ENCODE measurements at regions not wholly inside any gene's neighbourhood (a gene's known extent, or its start where the extent isn't known, plus 50 kb on each side); places are given as distances from the start of the nearest gene placed in this dataset.
"Not testable (repeated sequence)": the region's sequence is repeated elsewhere in the genome, so short reads cannot be mapped to it uniquely, and the experiment has no call there.

- DNase-seq, result no peak
Observed at GRCh38 chr7:8809320-8809719, 375.9 kb downstream of the NXPH1 start.

DNA sequence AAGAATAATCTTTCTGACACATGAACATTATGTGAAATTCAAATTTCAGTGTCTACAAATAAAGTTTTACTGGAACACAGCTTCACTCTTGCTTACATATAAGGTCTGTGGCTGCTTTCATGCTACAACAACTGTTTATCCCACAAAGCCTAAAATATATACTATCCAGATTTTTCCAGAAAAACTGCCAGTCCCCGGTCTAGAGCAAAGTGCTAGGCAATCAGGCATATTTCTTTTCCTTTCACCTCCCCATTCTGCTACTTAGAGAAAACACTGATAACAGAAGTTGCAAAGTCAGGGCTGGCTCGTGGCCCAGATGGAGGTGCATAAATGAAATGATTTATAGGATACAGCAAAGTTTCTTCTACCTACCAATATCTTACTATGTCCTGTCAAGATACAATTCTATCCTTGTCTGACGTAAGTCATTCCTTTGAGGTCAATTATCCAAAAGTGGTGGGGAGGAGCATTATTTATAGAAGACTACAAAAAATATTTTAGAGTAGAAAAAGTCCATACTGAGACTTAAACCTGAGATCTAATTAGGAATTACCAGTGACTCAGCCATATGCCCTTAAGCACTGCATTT is 384.1 kb downstream of the NXPH1 start:
- DNase-seq, result no peak

GRCh38 chr7:8818406-8818805 is 385.0 kb downstream of the NXPH1 start:
- no peak for DNase-seq

- DNase-seq, result no peak
Observed at GRCh38 chr7:8822595-8822994, 389.2 kb downstream of the NXPH1 start.

DNA sequence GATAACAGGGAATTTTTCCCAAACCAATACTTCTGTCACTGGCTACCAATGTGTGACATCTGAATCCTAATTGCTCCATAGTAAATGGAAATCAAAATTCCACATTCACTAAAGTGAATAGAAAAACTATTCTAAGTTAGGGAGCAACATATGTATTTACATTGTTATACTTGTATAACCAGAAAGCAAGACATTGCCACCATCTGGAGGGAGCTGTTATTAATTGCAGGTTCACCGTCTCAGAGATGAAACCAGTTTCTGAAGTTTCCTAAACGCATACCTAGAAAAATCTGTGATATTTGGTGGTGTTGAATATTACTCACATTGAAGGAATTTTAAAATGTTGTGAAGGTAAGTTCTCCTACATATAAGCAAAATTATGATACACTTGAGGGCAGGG is 390.1 kb downstream of the NXPH1 start:
- DNase-seq, result no peak

GRCh38 chr7:8827329-8827728 is 393.9 kb downstream of the NXPH1 start:
- no peak for DNase-seq

DNA sequence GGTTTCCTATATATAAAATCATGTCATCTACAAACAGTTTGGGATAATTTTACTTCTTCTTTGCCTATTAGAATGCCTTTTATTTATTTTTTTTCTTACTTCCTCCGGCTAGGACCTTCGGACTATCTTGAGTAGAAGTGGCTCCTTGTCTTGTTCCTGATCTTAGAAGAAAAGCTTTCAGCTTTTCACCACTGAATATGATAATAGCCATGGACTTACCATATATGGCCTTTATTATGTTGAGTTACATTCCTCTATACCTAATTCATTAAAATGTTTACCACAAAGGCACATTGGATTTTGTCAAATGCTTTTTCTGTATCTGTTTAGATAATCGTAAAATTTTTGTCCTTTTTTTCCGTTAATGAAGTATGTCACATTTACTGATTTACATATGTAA is 395.7 kb downstream of the NXPH1 start:
- no peak for DNase-seq

GRCh38 chr7:8831376-8831775 is 398.0 kb downstream of the NXPH1 start:
- no peak for DNase-seq

- DNase-seq, result no peak
Observed at GRCh38 chr7:8833355-8833754, 399.9 kb downstream of the NXPH1 start.

DNA sequence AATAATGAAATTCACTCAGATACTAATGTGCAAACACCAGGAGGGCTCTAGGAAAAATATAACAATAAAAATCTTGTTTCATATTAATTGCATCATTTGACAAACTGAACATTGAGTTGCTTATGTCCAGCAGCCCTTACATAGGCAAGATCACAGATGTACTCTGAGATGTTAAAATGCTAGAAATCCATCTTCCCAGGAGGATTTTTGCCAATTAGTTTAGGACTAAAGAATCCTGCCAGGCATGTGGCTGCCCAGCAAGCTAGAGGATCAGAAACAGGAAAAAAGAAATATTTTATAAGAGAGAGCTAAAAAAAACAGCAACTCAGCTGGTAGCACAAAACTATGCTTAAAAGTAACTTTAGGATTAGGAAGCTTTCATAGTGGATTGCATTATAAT is 407.8 kb downstream of the NXPH1 start:
- DNase-seq, result no peak

- no peak for DNase-seq
Observed at GRCh38 chr7:8871716-8872115, 438.3 kb downstream of the NXPH1 start.

- no peak for DNase-seq
Observed at GRCh38 chr7:8881916-8882315, 448.5 kb downstream of the NXPH1 start.

GRCh38 chr7:8885480-8886000 is 452.1 kb downstream of the NXPH1 start:
- no peak for DNase-seq

DNA sequence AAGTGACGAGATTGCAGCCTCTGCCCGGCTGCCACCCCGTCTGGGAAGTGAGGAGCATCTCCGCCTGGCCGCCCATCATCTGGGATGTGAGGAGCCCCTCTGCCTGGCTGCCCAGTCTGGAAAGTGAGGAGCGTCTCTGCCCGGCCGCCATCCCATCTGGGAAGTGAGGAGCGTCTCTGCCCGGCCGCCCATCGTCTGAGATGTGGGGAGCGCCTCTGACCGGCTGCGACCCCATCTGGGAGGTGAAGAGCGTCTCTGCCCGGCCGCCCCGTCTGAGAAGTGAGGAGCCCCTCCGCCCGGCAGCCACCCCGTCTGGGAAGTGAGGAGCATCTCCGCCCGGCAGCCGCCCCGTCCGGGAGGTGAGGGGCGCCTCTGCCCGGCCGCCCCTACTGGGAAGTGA is 456.9 kb downstream of the NXPH1 start:
- DNase-seq, result not testable (repeated sequence)

GRCh38 chr7:8893775-8894174 is 460.4 kb downstream of the NXPH1 start:
- no peak for DNase-seq

DNA sequence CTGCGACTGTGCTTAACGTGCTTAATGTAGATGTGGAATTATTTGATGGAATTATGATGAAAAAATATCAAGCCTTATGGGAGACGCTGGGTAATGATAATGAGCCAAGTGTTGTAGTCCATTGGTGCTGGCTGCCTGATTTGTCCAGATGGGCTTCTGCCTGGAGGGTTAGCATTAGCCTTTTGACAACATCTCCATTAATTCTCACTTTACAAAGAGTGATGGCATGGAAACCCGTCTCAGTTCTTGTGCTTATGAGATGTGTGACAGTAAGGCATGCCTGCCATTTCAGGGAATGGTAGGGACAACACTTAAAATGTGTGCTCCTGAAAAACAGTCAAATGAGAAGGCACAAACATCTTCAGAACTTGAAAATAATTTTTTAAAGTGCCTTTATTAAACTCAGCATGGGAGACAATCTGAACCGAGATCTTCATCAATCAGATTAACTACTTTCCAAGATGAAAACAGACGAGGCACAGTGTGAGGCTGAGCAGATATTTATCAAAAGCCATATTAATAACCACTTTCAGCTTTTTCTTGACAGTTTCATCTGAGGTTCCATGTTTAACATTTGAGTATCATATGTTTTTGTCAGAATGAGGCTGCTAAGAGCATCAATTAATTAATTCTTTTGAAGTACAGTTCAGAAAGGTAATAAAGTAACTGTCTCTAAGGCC is 473.1 kb downstream of the NXPH1 start:
- no peak for DNase-seq

DNA sequence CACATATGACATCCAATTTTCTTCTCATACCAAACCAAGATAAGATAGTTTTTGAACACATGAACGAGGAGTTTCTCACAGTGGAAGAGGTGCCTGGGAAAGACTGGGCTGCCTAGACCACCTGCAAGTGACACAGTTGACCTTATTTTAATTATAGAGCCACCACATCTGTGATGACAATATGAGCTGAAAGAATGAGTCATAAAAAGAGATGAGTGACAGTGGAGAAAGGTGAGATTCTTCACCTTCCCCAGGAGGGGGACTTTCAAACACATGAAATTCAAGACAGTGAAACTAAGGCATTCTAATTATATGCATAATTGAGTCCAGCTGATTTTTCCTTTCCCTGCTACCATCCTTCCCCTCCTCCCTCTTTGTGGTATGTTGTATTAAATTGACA is 475.5 kb downstream of the NXPH1 start:
- DNase-seq, result no peak

- no peak for DNase-seq
Observed at GRCh38 chr7:8913682-8914081, 480.3 kb downstream of the NXPH1 start.

- DNase-seq, result no peak
Observed at GRCh38 chr7:8921807-8922206, 488.4 kb downstream of the NXPH1 start.

DNA sequence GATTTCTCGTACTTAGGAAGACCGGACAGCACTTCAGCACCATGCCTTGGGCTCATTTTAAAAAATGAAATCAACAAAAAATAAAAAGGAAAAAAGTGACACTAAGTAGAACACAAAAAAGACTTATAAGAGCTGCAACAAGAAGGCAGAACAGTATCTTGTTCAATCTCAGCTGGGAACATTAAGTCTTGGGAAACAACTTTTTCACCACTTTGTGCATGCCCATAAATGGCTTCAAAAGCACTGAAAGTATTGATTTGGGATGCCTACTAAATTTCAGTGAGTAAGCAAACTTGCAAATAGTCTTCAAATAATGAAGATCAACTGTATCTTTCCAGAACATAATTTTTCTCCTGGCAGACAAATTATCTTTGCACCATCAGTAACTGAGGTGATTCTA is 489.3 kb downstream of the NXPH1 start:
- no peak for DNase-seq

GRCh38 chr7:8923164-8923806 is 489.9 kb downstream of the NXPH1 start:
- DNase-seq, result no peak

- DNase-seq, result no peak
Observed at GRCh38 chr7:8931906-8932646, 498.7 kb downstream of the NXPH1 start.

- DNase-seq, result no peak
Observed at GRCh38 chr7:8932751-8933150, 499.3 kb downstream of the NXPH1 start.
